H1 (cell line): ENCODE measurements at regions not wholly inside any gene's neighbourhood (a gene's known extent, or its start where the extent isn't known, plus 50 kb on each side); places are given as distances from the start of the nearest gene placed in this dataset.

ENCODE experiments used
- BCL11A ChIP-seq, 2 experiments: IDR thresholded peaks; one replicate each; pipeline ENCODE4 v1.6.1; 2011; ENCODE audit warnings: low read depth in 2 of 2, low read length in 2 of 2, mild to moderate bottlenecking in 2 of 2
- BRCA1 ChIP-seq: IDR thresholded peaks from 2 replicates; pipeline ENCODE4 v1.6.1; 2012; ENCODE audit warnings: low read depth, low read length, improper control_type of control experiment
- CEBPB ChIP-seq: IDR thresholded peaks from 2 replicates; pipeline ENCODE4 v1.6.1; 2012; ENCODE audit warnings: low read depth, low read length
- CREB1 ChIP-seq: IDR thresholded peaks from 2 replicates; pipeline ENCODE4 v1.6.1; 2012; ENCODE audit warnings: inconsistent platforms
- KDM1A ChIP-seq: fragments of 200-600, 300-600 bp; sonication (generic); IDR thresholded peaks from 2 replicates; pipeline ENCODE4 v1.7.1; 2016; ENCODE audit warnings: mild to moderate bottlenecking, low read length, borderline replicate concordance
- POLR2A ChIP-seq, 2 experiments: IDR thresholded peaks; 1 replicate in 1 of 2; 2 replicates in 1 of 2; pipeline ENCODE4 v1.6.1; 2011; ENCODE audit warnings: low read depth in 2 of 2, low read length in 2 of 2, mild to moderate bottlenecking in 2 of 2; ENCODE audit errors: control extremely low read depth in 1 of 2
- POLR2AphosphoS5 ChIP-seq: IDR thresholded peaks from 2 replicates; pipeline ENCODE4 v1.6.1; 2011; ENCODE audit warnings: low read depth, low read length
- RBBP5 ChIP-seq: IDR thresholded peaks from 2 replicates; pipeline ENCODE4 v1.7.1; 2012; ENCODE audit warnings: low read depth, mild to moderate bottlenecking, inconsistent platforms, low read length, moderate library complexity, borderline replicate concordance
- SP1 ChIP-seq: IDR thresholded peaks from 2 replicates; pipeline ENCODE4 v1.6.1; 2011; ENCODE audit warnings: low read depth, low read length
- TEAD4 ChIP-seq: IDR thresholded peaks from 2 replicates; pipeline ENCODE4 v1.6.1; 2012; ENCODE audit warnings: low read depth, low read length, inconsistent platforms, mixed read lengths
- YY1 ChIP-seq: IDR thresholded peaks from 2 replicates; pipeline ENCODE4 v1.6.1; 2011; ENCODE audit warnings: low read depth, mild to moderate bottlenecking, low read length
- TF ChIP-seq, protein P1 (sequence below): IDR thresholded peaks from 2 replicates; pipeline ENCODE4 v1.6.1; 2012; ENCODE audit warnings: inconsistent platforms
- TF ChIP-seq, protein P2 (sequence below), 3 experiments: IDR thresholded peaks; 1 replicate in 2 of 3; 2 replicates in 1 of 3; pipeline versions ENCODE4 v1.5.1 to v1.6.1; 2011; ENCODE audit warnings: low read length in 3 of 3, mild to moderate bottlenecking in 3 of 3, inconsistent platforms in 2 of 3, low read depth in 1 of 3, moderate library complexity in 1 of 3; ENCODE audit not compliant: insufficient read depth in 1 of 3; ENCODE audit errors: control extremely low read depth in 1 of 3

GRCh38 chr6:743320-744096, 50.6 kb upstream of the EXOC2 start:
- TF ChIP-seq, protein P1, sequence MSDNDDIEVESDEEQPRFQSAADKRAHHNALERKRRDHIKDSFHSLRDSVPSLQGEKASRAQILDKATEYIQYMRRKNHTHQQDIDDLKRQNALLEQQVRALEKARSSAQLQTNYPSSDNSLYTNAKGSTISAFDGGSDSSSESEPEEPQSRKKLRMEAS = no peak
- TF ChIP-seq, protein P2, sequence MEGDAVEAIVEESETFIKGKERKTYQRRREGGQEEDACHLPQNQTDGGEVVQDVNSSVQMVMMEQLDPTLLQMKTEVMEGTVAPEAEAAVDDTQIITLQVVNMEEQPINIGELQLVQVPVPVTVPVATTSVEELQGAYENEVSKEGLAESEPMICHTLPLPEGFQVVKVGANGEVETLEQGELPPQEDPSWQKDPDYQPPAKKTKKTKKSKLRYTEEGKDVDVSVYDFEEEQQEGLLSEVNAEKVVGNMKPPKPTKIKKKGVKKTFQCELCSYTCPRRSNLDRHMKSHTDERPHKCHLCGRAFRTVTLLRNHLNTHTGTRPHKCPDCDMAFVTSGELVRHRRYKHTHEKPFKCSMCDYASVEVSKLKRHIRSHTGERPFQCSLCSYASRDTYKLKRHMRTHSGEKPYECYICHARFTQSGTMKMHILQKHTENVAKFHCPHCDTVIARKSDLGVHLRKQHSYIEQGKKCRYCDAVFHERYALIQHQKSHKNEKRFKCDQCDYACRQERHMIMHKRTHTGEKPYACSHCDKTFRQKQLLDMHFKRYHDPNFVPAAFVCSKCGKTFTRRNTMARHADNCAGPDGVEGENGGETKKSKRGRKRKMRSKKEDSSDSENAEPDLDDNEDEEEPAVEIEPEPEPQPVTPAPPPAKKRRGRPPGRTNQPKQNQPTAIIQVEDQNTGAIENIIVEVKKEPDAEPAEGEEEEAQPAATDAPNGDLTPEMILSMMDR (IDR thresholded peaks at IDR 0.05; ENCODE audit: control extremely low read depth in 1 of 3, insufficient read depth in 1 of 3, low read depth in 1 of 3, low read length in 3 of 3) = no peak
- TF ChIP-seq YY1 (no peak), POLR2AphosphoS5 (no peak), BRCA1 (no peak), RBBP5 (no peak), POLR2A (IDR thresholded peaks at IDR 0.05; ENCODE audit: control extremely low read depth in 1 of 2, low read depth in 2 of 2, low read length in 2 of 2) (no peak), KDM1A (no peak), BCL11A (IDR thresholded peaks at IDR 0.05; ENCODE audit: low read depth in 2 of 2, low read length in 2 of 2) (no peak), SP1 (no peak), CREB1 (no peak), TEAD4 (no peak), CEBPB (no peak)
